CD14-positive monocyte (primary cell): ENCODE measurements at regions not wholly inside any gene's neighbourhood (a gene's known extent, or its start where the extent isn't known, plus 50 kb on each side); places are given as distances from the start of the nearest gene placed in this dataset.

Source experiments
- DNase-seq, 3 donors: peaks; one replicate each; pipeline ENCODE4 v3.0.0-alpha.2; 2011 to 2022
- H2AFZ ChIP-seq: 2 replicates; pipeline ENCODE4 v1.6.0; 2012; ENCODE audit warnings: mild to moderate bottlenecking, low read depth, low read length, inconsistent platforms; ENCODE audit not compliant: insufficient read depth, poor library complexity, severe bottlenecking
- H3K27ac ChIP-seq, 2 donors: 1 replicate in 1 of 2; 2 replicates in 1 of 2; pipeline ENCODE4 v1.5.1; 2012 to 2013; ENCODE audit warnings: low read length in 2 of 2, control low read depth in 1 of 2, inconsistent platforms in 1 of 2, low read depth in 1 of 2, mild to moderate bottlenecking in 1 of 2
- H3K27me3 ChIP-seq, 2 donors: one replicate each; pipeline versions ENCODE4 v1.6.0 to v1.6.1; 2011 to 2013; ENCODE audit warnings: low read length in 2 of 2; ENCODE audit not compliant: control insufficient read depth in 2 of 2, insufficient read depth in 2 of 2
- H3K36me3 ChIP-seq, 2 donors: replicated peaks in 1 of 2; 1 replicate in 1 of 2; 2 replicates in 1 of 2; pipeline versions ENCODE4 v1.5.1 to v1.6.1; 2012 to 2013; ENCODE audit warnings: low read length in 2 of 2, control low read depth in 1 of 2, inconsistent platforms in 1 of 2, mild to moderate bottlenecking in 1 of 2; ENCODE audit not compliant: insufficient read depth in 2 of 2, control insufficient read depth in 1 of 2
- H3K4me1 ChIP-seq, 2 donors: 1 replicate in 1 of 2; 2 replicates in 1 of 2; pipeline versions ENCODE4 v1.5.1 to v1.6.1; 2012 to 2013; ENCODE audit warnings: low read length in 2 of 2, control low read depth in 1 of 2, inconsistent platforms in 1 of 2, mild to moderate bottlenecking in 1 of 2, moderate library complexity in 1 of 2; ENCODE audit not compliant: insufficient read depth in 2 of 2, control insufficient read depth in 1 of 2
- H3K4me2 ChIP-seq: replicated peaks from 2 replicates; pipeline ENCODE3; 2012; ENCODE audit warnings: low read length, moderate library complexity, mild to moderate bottlenecking; ENCODE audit not compliant: poor library complexity, severe bottlenecking; ENCODE audit errors: extremely low read depth
- H3K4me3 ChIP-seq, 3 experiments: fragments of 200-600 bp in 1 of 3; sonication (generic) in 1 of 3; replicated peaks in 1 of 3; 1 replicate in 2 of 3; 2 replicates in 1 of 3; pipeline ENCODE4 v1.5.1; 2011 to 2013; ENCODE audit warnings: low read length in 3 of 3, mild to moderate bottlenecking in 3 of 3, control low read depth in 2 of 3, low read depth in 2 of 3, inconsistent platforms in 1 of 3, moderate library complexity in 1 of 3
- H3K79me2 ChIP-seq: 2 replicates; pipeline ENCODE4 v1.6.0; 2012; ENCODE audit warnings: mild to moderate bottlenecking, control low read depth, inconsistent platforms, low read length, moderate library complexity; ENCODE audit not compliant: insufficient read depth
- H3K9ac ChIP-seq: 2 replicates; pipeline ENCODE4 v1.6.0; 2017; ENCODE audit warnings: low read length, mild to moderate bottlenecking; ENCODE audit not compliant: insufficient read depth, poor library complexity, severe bottlenecking
- H3K9me3 ChIP-seq, 2 donors: replicated peaks in 1 of 2; 1 replicate in 1 of 2; 2 replicates in 1 of 2; pipeline versions ENCODE4 v1.5.1 to v1.6.1; 2012 to 2013; ENCODE audit warnings: low read length in 2 of 2, control low read depth in 1 of 2; ENCODE audit not compliant: control insufficient read depth in 1 of 2, insufficient read depth in 1 of 2
- H4K20me1 ChIP-seq: 2 replicates; pipeline ENCODE4 v1.6.0; 2012; ENCODE audit warnings: mild to moderate bottlenecking, low read length, control low read depth, moderate library complexity; ENCODE audit not compliant: insufficient read depth
- H3K27ac Mint-ChIP-seq, 7 donors: one replicate each; pipeline ENCODE4 v1.8.0; 2020; ENCODE audit warnings: mild to moderate bottlenecking in 7 of 7, mixed read lengths in 7 of 7, moderate library complexity in 6 of 7, inconsistent platforms in 2 of 7
- H3K27me3 Mint-ChIP-seq, 3 donors: one replicate each; pipeline ENCODE4 v1.8.0; 2021 to 2022; ENCODE audit warnings: low read depth in 3 of 3, mild to moderate bottlenecking in 3 of 3, mixed read lengths in 3 of 3, moderate library complexity in 3 of 3, inconsistent platforms in 1 of 3
- H3K36me3 Mint-ChIP-seq, 2 donors: one replicate each; pipeline ENCODE4 v1.8.0; 2020; ENCODE audit warnings: mixed read lengths in 2 of 2, inconsistent platforms in 1 of 2, mild to moderate bottlenecking in 1 of 2
- H3K4me1 Mint-ChIP-seq: one replicate; pipeline ENCODE4 v1.8.0; 2020; ENCODE audit warnings: mild to moderate bottlenecking, mixed read lengths
- H3K4me3 Mint-ChIP-seq, 2 donors: one replicate each; pipeline ENCODE4 v1.8.0; 2020; ENCODE audit warnings: mild to moderate bottlenecking in 2 of 2, mixed read lengths in 2 of 2, moderate library complexity in 1 of 2
- H3K9me3 Mint-ChIP-seq, 7 donors: one replicate each; pipeline ENCODE4 v1.8.0; 2020 to 2022; ENCODE audit warnings: mixed read lengths in 7 of 7, mild to moderate bottlenecking in 6 of 7, moderate library complexity in 6 of 7, inconsistent platforms in 2 of 7
- WGBS: methylation state at CpG from one replicate; pipeline ENCODE4 v1.1.5; 2013; ENCODE audit warnings: missing lambda C conversion rate; ENCODE audit not compliant: insufficient coverage; 5-methylcytosine and 5-hydroxymethylcytosine counted together
- intact Hi-C, 2 donors: fragments of 100-400 bp; cut with micrococcal nuclease; formaldehyde crosslinking; loops; one replicate each; pipeline versions ENCODE4 v1.15.0 to v1.15.1; 2023
- TF ChIP-seq, protein P1 (sequence below): fragments of 200-600 bp; IDR thresholded peaks from one replicate; pipeline ENCODE4 v1.8.0; 2022; ENCODE audit warnings: antibody characterized with exemption, mild to moderate bottlenecking

DNA sequence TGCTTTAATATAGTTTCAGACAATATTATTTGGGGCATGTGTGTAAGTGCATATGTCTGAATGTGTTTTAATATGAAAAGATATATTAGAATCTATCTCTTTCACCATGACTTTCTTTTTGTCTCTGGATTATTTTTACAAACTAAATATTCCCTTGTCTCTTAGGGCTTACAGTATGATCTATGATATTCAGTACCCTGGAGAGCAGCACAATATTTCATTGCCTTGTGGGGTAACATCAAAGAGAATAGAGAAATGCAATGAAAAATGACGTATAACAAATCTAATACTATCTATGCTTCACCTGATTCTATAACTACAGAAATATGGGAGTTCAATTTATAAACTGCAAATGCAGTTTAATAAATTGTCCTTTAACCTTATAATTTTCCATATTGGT lies 2084.5 kb downstream of the MRPL39 start:
- Histone ChIP-seq H3K36me3 (no peaks in the 10 kb centered on the region), H3K27ac (no peak overlapping the region), H3K27me3 (no peaks in the 10 kb centered on the region), H2AFZ (no peak overlapping the region), H3K79me2 (no peaks in the 10 kb centered on the region), H3K4me1 (no peaks in the 10 kb centered on the region), H3K9me3 (no peaks in the 10 kb centered on the region), H3K9ac (no peak overlapping the region), H3K4me3 (no peak overlapping the region), H3K4me2 (no peak overlapping the region), H4K20me1 (no peaks in the 10 kb centered on the region)
- DNase-seq, result no peak
- H3K36me3 Mint-ChIP-seq, result no peaks in the 10 kb centered on the region
- no CpG with 5 or more reads among the region's 1 CpG for WGBS
- H3K9me3 Mint-ChIP-seq, result peaks cover 0 to 4% (median 0%) of the 10 kb centered on the region in 7 donors
- intact Hi-C loops, result no loop called here
- no peak overlapping the region for H3K27ac Mint-ChIP-seq
- no peak overlapping the region for H3K4me3 Mint-ChIP-seq
- H3K4me1 Mint-ChIP-seq, result no peaks in the 10 kb centered on the region
- TF ChIP-seq, protein P1, sequence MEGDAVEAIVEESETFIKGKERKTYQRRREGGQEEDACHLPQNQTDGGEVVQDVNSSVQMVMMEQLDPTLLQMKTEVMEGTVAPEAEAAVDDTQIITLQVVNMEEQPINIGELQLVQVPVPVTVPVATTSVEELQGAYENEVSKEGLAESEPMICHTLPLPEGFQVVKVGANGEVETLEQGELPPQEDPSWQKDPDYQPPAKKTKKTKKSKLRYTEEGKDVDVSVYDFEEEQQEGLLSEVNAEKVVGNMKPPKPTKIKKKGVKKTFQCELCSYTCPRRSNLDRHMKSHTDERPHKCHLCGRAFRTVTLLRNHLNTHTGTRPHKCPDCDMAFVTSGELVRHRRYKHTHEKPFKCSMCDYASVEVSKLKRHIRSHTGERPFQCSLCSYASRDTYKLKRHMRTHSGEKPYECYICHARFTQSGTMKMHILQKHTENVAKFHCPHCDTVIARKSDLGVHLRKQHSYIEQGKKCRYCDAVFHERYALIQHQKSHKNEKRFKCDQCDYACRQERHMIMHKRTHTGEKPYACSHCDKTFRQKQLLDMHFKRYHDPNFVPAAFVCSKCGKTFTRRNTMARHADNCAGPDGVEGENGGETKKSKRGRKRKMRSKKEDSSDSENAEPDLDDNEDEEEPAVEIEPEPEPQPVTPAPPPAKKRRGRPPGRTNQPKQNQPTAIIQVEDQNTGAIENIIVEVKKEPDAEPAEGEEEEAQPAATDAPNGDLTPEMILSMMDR, result no peak
- H3K27me3 Mint-ChIP-seq, result peaks cover 0 to 1% (median 0%) of the 10 kb centered on the region in 3 donors

DNA sequence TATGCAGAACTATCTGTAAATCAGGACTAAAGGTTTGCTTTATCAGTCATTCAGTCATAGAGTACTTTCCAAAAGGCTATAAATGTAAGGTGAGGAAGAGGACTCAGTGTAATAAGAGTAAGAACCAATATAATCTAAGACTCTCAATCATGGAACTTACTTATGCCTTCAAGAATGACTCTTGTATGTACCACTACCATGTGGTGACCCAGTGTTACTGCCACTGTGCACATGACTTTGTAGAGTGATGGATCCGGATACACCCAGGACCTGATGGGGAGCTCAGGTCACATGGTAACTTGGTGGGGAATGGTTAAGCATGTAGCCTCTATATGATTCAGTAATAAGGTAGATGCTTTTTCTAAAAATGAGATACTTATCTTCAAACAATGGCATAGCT lies 2099.8 kb downstream of the MRPL39 start:
- no peak overlapping the region for H3K4me2 ChIP-seq
- no peaks in the 10 kb centered on the region for H3K27me3 ChIP-seq
- H3K4me1 Mint-ChIP-seq, result no peaks in the 10 kb centered on the region
- H3K4me1 ChIP-seq, result no peaks in the 10 kb centered on the region
- H3K4me3 Mint-ChIP-seq, result no peak overlapping the region
- H3K27ac Mint-ChIP-seq, result no peak overlapping the region
- H3K9ac ChIP-seq, result no peak overlapping the region
- intact Hi-C loops, result no loop called here
- H3K36me3 Mint-ChIP-seq, result no peaks in the 10 kb centered on the region
- H3K4me3 ChIP-seq, result no peak overlapping the region
- H3K36me3 ChIP-seq, result no peaks in the 10 kb centered on the region
- H3K27ac ChIP-seq, result no peak overlapping the region
- H2AFZ ChIP-seq, result no peak overlapping the region
- H4K20me1 ChIP-seq, result no peaks in the 10 kb centered on the region
- TF ChIP-seq, protein P1, result no peak
- H3K9me3 Mint-ChIP-seq, result peaks cover 0 to 3% (median 0%) of the 10 kb centered on the region in 7 donors
- H3K79me2 ChIP-seq, result no peaks in the 10 kb centered on the region
- WGBS, result no CpG with 5 or more reads among the region's 1 CpG
- H3K9me3 ChIP-seq, result no peaks in the 10 kb centered on the region
- DNase-seq, result no peak
- peaks cover 0 to 1% (median 0%) of the 10 kb centered on the region in 3 donors for H3K27me3 Mint-ChIP-seq
